Putamen (tissue), 1 donor: ENCODE measurements at regions not wholly inside any gene's neighbourhood (a gene's known extent, or its start where the extent isn't known, plus 50 kb on each side); places are given as distances from the start of the nearest gene placed in this dataset.
"Not testable (repeated sequence)": the region's sequence is repeated elsewhere in the genome, so short reads cannot be mapped to it uniquely, and the experiment has no call there.

Experiments
- DNase-seq: peaks from one replicate; pipeline ENCODE4 v3.0.0-alpha.2; 2016; ENCODE audit warnings: low spot score

DNA sequence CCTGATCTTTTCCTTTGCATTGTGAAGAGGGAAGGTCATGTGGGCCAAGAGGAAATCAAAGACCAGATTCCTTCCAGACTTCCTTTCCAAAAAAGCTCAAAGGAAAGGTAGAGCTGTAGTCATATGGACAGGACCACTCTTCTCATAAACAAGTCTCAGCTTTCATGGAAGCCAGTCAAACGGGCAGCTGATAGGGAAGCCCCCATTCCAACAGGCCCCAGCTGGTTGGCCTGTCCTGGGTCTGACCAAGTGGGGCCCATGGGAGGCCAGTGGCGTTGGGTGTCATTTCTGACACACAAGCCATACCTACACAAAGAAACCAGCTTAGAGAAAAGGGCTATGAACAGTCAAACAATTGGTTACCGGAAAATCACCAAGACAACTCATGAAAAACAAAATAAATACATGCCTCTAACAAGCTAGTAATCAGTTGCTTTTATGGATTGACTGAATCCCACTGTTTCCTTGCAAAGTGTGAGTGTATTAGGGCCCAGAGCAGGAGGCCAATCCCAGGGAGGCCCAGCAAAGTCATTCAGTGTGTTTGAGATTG, 149.6 kb upstream of the MAMLD1 start:
- DNase-seq, result no peak

DNA sequence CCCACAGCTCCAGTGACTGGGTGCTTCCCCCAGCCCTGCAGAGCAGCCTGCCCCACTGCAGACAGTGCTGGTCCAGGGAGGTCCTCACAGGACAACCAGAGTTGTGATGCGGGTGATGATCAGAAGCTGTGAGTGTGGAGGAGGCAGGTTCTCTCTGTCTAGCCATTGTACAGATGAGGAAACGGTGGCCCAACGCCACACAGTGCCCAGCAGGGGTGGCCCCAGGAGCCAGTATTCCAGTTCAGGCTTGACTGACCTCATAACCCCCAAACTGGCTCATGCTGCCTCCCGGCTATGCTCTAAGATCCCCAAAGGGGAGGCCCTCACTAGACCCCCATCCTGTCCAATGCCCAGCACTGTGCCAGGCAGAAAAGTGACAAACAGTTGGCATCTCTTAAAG, 147.1 kb upstream of the MAMLD1 start:
- not testable (repeated sequence) for DNase-seq

DNA sequence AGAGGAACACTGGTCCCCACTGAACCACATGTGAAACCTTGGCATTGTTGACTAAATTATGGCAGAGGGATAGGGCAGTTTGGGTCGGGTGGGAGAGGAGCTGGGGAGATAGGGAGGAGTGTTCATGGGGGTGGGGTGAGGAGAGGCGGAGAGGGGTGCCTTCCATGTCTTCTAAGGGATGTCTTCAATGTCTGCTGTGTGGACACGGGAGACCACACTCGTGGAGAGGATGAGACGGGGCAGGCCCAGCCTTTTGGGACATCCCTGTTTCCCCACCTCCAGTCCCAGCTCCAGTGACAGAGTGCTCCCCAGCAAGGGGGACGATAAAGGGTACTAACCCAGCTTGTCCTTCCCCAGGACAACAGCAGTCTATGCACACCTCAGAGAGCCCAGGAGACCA, 146.4 kb upstream of the MAMLD1 start:
- DNase-seq, result no peak

DNA sequence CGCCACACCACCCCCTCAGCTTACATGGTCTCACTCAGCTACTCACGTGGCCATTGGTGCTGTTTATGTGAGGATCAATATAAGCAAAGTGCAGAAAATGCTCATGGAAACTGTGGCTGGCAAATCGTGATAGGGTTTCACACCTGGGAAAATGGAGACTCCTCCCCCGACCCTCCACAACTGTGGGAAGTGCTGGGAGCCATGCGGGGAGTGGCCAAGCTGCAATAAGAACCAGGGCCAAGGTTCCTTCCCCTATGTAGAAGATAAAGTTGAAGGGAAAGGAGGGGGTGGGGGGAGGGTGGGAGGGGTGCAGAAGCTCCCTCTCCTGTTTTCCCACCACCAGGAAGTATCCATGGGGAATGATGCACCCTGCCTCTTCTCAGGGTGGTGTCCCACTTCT, 145.5 kb upstream of the MAMLD1 start:
- no peak for DNase-seq

DNA sequence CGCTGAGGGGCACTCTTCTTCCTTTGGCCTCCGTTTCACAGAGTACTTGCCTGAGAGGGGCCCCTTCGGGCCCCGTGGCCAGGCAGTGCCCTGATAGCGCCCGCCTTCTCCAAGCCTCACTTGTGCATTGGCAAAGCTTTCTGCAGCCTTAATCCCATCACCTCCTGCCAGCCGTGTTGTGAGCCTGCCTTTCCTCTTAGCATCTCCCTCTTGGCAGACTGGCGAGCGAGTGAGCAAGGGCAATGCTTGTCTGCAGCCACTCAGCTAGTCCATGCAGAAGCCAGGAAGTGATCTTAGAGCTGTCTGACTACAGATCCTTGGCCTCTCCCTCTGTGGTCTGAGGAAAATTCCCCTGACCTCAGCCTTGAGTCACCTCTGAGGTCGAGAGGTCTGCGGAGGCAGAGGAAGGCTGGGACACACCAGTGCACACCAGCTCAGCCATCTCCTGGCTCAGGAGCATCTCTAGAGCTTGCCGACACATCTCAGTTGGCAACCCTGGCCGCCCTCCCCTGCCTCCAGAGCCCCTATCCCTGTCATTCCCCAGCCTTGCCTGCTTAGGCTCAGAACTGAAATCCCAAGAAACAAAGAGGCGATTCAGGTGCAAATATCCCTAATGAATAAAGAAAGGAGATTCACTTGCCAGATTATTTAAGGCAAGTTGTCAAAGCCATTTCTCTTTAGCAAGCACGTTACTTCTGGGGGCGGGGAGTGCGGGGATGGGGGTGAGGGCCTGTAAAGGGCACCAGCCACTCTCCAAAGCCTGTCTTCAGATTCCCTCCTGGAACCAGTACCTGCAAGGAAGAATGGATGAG, 143.5 kb upstream of the MAMLD1 start:
- no peak for DNase-seq

DNA sequence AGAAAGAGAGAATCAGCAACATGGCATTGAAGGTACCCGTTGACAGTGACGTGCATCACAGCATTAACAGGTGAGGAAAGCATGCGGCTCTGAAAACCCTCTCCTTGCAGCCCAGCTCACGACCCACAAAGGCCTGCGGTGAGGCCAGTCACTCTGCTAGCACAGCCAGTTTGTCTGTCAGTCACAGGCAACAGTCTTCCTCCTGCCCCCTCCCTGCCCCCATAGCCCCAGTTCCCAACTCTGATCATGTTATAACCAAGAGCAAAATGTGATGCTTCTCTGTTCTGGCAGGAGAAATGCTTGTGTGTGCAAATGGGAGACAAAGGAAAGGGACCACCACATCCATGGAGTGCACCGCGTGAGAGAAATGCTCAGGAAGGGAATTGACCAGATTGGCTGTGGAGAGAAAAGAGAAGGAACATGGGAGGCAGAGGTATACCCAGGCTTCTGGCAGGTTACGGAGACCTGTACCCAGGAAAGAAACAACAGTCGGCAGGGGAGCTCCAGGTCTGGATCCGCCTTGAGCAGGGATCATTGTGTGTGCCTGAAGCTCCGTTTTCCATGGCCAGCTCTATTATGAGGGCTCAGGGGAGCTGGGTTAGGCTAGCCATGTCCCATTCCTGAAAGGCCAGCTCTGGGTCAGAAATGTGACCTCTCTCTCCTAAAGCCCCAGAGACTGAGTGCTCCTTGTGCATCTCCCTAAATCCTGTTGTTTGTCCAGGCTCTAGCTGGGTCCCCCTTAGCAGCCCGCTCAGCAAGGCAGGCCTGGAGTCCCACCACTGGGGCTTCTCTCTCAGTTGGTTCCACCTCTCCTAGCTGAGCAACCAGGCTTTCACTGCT, 139.7 kb upstream of the MAMLD1 start:
- DNase-seq, result no peak

DNA sequence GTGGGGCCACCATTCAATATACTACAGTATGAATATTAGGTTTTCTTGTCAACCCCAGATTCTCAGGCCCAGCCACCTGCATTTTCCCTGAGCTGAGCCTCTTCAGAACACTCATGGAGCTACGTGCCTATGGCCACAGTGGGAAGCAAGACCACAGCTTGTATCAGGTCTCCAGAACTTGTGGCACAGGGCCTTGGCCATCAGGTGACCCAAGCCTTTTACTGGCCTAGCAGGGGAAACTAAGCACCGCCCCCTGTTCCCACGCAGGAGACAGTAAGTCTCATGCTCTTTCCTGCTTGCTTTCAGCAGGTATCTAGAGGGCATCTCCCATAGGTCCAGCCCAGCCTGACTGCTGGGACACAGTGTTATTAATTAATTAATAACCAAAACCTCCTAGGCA, 138.4 kb upstream of the MAMLD1 start:
- DNase-seq, result no peak

DNA sequence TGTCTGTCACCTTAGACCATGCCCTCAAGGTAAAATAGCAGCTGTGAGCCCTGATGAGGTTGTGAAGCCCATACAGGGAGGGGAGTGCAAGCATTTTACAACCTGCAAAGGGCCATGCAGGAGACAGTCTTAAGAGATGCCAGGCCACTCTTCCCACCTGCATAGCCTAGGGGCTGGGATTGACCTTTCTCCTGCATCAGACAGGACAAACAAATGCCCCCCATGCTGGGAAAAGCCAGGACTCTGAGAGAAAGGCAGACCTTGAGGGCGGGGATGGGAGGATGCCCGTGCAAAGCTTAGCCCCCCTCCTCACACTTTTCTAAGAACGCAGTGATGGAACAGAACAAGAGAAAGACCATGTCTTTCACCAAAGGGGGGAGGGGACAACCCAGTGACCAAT, 137.9 kb upstream of the MAMLD1 start:
- no peak for DNase-seq

DNA sequence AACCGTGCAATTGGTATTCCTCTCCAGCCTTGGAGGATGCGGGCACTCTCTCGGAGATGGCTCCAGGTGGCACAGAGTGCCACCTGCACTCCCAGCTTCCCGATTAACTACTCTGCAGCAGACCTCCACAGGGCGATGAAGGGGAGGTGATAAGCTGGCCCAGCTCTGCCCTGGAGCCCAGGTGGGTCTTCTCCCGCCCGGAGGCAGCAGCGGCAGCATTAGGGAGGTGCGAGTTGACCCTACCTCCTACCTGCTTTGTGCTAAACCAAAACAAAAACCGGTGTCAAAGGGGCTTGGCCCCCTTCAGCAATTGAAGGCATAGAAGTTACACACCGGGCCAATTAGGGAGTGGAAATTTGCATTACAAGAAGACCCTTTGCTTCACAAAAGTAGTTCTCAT, 137.4 kb upstream of the MAMLD1 start:
- DNase-seq, result no peak

DNA sequence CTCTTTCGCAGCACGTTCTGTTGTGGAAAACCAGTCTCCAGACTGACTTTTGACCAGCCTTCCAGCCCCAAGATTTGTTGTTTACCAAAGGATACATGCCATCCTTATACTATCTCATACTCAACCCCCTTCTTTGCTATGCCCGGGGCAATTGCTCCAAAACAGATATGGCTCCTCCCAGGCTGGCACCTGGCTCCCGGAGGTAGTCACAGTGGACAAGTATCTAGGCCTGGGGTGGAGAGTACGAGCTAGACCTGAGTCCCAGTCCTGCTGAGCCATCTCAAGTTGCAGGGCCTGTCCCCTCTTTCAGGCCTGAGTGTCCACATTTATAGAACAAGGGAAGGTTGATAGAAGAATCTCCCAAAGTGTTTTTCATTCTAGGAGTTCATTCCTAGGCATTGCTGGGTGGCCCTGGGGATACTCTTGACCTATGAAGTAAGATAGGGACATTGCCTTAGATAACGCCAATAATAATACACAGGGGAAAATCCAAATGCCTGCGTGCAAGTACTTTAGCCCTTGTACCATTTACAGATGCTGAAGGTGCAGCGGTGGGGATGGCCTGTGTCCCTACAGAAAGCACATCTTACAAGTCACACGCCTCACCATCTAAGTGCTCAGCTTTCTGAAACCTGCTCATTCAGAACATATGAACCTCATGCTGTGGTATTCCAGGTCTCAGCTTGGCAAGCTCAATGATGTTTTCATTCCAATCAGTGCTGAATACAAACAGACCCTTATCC, 136.7 kb upstream of the MAMLD1 start:
- no peak for DNase-seq

DNA sequence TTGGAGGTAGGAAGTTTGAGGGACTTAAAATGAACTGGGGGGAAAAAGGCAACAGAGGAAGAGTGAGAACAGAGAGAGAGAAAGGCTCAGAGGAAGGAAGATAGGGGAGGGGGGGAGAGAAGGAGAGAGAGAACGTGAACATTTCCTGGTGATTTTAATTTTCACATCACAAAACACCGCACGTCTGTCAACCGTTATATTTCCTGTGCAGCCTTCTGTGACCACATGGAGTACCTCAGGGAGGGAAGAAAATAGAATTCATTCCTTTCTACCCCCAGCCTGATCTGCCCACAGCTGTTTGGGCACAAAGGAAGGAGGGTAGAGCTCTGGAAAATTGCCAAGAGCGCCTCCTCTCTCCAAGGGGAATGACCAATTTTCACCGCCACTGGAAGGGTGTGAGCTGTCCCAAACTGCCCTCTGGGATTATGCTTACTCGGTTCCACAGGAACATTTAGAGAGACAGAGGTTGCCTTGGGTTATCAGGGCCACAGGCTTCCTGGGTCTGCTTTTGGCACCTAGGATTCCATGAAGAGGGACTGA, 135.7 kb upstream of the MAMLD1 start:
- DNase-seq, result no peak

DNA sequence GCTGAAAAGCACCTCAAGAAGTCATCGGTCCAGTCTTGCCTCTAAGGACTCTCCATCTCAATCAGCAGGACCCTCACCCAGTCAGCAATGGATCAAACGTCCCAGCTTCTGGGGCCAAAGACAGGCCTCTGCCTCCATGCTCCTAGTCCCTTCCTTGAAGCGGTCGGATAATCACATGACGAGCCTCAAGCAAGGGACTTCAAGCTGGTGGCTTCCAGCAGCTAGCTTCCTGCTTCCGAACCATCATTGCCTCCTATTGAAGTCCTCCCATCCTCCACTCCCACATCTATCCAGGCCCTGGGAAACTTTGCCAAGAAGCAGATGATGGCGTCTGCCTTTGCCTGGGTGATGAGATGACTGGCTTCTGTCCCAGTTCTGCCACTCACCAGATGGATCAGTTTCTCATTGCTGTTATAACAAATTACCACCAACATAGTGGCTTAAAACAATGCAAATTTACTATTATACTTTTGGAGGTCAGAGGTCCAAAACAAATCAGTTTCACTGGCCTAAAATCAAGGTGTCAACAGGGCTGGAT, 135.2 kb upstream of the MAMLD1 start:
- no peak for DNase-seq

DNA sequence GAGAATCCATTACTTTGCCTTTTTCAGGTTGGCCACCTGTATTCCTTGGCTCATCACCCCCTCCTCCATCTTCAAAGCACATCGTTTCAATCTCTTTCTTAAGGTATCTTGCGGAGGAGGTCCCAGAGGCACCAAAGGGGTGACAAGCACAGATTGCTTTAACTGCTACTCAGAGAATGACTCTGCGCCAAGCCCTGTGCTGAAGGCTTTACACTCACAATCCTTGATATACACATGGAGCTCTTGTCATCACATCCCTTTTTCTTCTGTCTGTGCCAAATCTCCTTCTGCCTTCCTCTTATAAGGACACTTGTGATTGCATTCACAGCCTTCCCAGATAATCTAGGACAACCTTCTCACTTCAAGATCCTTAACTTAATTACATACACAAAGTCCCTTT, 134.7 kb upstream of the MAMLD1 start:
- DNase-seq, result no peak

DNA sequence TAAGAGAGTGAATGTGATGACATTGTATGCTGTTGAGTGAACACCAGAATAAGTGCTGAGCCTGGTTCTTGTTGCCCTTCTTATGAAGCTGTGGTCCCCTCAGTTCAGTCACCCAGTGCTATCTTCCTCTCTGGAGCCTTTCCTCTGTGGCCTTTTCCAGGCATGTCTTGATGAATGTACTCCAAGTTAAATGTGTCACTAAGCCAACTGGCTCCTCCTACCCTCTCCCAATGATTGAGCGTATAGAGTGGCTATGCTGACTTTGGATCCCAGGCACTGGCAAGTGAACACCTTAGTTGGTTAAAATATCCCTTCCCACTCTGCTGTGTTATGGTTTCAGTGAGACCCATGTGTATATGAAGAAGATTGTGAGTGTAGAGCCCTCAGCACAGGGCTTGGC, 134.1 kb upstream of the MAMLD1 start:
- no peak for DNase-seq

DNA sequence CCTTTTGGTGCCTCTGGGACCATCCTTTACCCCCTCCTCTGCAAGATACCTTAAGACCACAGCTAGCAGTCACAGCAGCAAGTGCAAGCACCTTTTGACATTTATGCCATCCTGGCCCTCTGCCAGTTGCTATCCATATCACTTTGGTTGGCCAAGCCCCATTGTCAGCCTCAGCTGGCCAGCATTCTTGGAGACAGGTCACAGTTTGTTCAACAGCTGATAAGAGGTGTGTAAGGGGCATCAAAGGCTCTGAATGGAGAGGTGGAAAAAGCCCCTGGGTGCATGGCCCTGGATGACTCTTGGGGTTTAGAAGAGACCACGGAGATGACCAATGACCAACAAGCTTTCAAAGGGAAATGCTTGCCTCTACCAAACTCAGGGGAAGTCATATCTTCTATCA, 133.6 kb upstream of the MAMLD1 start:
- DNase-seq, result no peak

DNA sequence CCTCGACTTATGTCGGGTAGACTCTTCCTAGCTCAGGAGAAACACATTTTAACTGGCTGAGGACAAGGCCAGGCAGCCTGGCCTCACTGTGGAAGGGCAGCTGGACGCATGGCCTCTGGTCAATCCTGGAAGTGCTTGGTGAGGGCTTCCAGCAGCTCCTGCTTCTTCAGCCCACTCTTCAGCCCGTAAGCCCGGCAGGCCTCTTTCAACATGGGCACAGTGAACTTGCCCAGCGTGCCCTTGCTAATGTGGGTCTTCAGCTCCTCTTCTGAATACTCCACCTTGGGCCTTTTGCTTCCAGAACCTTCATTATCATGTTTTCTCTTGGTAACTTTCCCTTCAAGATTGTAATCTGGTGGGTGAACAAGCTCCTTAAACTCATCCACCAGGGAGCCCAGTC, 132.2 kb upstream of the MAMLD1 start:
- not testable (repeated sequence) for DNase-seq

DNA sequence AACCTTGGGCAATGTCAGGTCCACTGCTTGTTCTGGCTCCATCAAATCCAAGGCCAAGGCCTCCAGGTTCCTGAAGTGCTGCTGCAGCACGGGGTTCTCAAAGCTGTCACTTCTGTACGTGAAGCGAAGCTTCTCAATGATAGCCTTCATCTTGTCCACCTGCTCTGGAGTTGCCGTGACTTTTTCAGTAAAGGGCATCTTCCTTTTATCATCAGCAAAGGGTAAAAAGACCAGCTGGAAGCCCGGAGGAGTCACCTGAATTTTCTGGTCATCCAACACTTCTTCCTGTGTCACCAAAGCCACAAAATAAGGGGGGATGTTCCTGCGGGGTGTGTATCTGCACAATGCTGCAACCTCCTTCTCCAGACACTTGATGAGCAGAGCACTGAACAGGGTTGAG, 131.7 kb upstream of the MAMLD1 start:
- not testable (repeated sequence) for DNase-seq

DNA sequence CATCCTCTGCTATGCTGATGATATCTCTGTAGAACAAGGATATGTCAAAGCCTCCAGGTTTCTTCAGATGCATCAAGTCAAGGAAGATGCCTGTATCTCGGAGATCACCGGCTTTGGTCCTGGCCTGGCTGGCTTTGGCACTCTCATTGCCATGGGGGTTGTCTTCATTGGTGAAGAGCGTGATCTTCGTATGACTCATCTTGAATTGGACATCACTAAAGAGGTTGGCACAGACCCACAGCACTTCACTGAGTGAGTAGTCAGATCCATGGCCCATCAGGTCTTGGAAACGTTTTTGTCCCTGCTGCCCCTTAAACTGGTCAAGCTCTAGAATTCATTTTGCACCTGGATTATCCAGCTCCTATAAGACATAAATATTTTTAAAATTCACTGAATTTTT, 130.9 kb upstream of the MAMLD1 start:
- not testable (repeated sequence) for DNase-seq

DNA sequence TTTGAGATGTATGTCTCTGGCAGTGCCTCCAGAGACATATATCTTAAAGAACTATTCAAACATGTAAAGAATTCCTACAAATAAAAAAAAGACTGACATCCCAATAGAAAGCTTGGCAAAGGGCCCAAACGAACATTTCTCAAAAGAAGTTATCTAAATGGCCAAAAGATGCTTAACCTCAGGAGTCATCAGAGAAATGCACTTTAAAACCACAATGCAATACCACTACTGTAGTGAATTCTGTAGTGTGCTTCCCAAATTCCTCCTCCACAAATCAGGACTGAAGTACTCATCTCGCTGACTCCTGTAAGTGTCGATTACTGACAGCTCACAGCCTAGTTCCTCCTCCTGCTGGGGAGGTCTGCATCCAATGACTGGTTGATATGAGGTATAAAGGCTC, 129.0 kb upstream of the MAMLD1 start:
- no peak for DNase-seq

DNA sequence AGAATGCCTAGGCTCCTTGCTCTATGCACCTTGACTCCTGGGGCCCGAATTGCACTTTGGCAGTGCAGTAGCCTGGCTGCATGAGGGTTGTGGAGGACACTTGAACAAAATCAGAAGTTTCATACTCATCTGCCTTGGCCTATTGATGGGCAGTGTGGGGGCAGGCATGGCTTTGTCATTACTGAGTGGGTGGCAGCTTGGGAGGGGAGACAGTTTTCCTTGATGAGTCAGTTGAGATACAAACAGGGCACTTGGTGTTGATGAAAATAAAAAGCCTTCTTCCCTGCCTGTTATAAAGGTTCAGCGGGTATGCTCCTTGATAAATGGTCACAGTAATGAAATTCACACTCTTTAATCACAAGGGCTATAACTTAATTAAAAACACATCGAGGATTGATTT, 126.8 kb upstream of the MAMLD1 start:
- DNase-seq, result no peak

DNA sequence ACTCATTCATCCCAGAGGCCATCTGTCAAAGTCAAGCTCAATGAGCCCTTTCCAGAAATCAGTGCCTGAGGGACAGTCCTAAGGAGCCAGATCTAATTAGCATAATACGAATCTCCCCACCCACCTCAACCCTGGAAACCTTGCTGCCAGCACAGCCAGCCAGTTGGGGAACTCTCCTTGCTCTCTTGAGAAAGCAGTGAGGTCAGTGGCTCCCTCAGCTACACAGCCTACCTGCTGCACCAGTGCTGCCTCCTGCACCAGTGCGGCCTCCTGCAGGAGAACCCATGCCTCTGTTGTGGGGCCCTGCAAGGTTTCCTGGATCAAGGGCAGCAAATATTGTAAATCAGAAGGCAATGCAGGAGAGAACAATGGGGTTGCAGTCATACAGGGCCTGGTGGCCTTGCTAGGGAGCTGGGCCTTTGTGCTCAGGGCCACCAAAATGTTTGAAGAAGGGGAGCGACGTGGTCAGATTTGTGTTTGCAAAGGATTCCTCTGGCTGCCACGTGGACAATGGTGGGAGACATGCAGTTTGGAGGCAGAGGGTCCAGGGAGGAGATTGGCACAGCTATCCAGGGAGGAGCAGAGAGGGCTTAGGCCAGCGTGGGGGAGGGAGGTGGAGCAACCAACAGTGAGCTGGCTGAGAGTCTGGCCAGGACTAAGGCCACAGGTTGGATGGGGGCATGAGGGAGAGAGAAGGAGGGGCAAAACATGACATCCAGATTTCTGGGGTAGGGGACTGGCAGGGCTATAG, 124.3 kb upstream of the MAMLD1 start:
- no peak for DNase-seq
